Aorta (tissue), 5 donors: ENCODE measurements at regions not wholly inside any gene's neighbourhood (a gene's known extent, or its start where the extent isn't known, plus 50 kb on each side); places are given as distances from the start of the nearest gene placed in this dataset.

Source experiments
- ATAC-seq: fragments of 200-7000 bp; cut with Tn5 transposase; one replicate; pipeline ENCODE4 v1.9.1; 2022; ENCODE audit warnings: moderate library complexity; ENCODE audit not compliant: low FRiP score
- DNase-seq, 2 donors: peaks; one replicate each; pipeline ENCODE4 v3.0.0-alpha.2; 2020
- H3K27ac ChIP-seq, 2 donors: one replicate each; pipeline ENCODE4 v1.5.1; 2013; ENCODE audit warnings: low read length in 2 of 2, mild to moderate bottlenecking in 2 of 2, moderate library complexity in 2 of 2, control low read depth in 1 of 2, inconsistent platforms in 1 of 2, low read depth in 1 of 2
- H3K27me3 ChIP-seq, 2 donors: one replicate each; pipeline ENCODE4 v1.6.1; 2013; ENCODE audit warnings: control low read depth in 1 of 2, low read length in 1 of 2, mild to moderate bottlenecking in 1 of 2, moderate library complexity in 1 of 2; ENCODE audit not compliant: insufficient read depth in 2 of 2, control insufficient read depth in 1 of 2
- H3K36me3 ChIP-seq, 2 donors: one replicate each; pipeline ENCODE4 v1.6.1; 2013; ENCODE audit warnings: control low read depth in 1 of 2, low read length in 1 of 2, mild to moderate bottlenecking in 1 of 2; ENCODE audit not compliant: insufficient read depth in 2 of 2, control insufficient read depth in 1 of 2
- H3K4me1 ChIP-seq, 2 donors: one replicate each; pipeline ENCODE4 v1.6.1; 2013; ENCODE audit warnings: low read length in 2 of 2, control low read depth in 1 of 2, mild to moderate bottlenecking in 1 of 2, moderate library complexity in 1 of 2; ENCODE audit not compliant: insufficient read depth in 2 of 2, control insufficient read depth in 1 of 2
- H3K4me3 ChIP-seq, 2 donors: one replicate each; pipeline ENCODE4 v1.5.1; 2013; ENCODE audit warnings: low read length in 2 of 2, control low read depth in 1 of 2, mild to moderate bottlenecking in 1 of 2
- H3K9me3 ChIP-seq: one replicate; pipeline ENCODE4 v1.6.1; 2013; ENCODE audit warnings: mild to moderate bottlenecking, low read length; ENCODE audit not compliant: control insufficient read depth
- WGBS, 2 donors: extraction: QIAGEN DNeasy Blood & Tissue Kit; methylation state at CpG; one replicate each; pipeline ENCODE4 v1.1.7; 2013; 5-methylcytosine and 5-hydroxymethylcytosine counted together
- intact Hi-C, 2 donors: fragments of 100-400 bp; cut with DNase I; formaldehyde crosslinking; loops; one replicate each; pipeline versions ENCODE4 v1.14.2 to v1.15.0; 2022
- donor health status: healthy with polysubstance abuse.
- donor health status: Bipolar disorder and iron deficiency.
- donor health status: DM: no; HTN: no; CAD: no.
- donor health status: DM: no; HTN: no; CAD: no.
- donor health status: DM: yes; HTN: yes; CAD: no.

- ATAC-seq = no peak
- intact Hi-C loops = no loop called here
- Histone ChIP-seq H3K4me1 (no peaks in the 10 kb centered on the region), H3K27me3 (no peaks in the 10 kb centered on the region), H3K36me3 (no peaks in the 10 kb centered on the region), H3K27ac (no peak overlapping the region), H3K4me3 (no peak overlapping the region), H3K9me3 (no peaks in the 10 kb centered on the region)
- no peak for DNase-seq
- WGBS, 2 donors = 46 to 53% methylated on average over 6 of the region's 6 CpGs
These were observed 149.4 kb downstream of the SOX3 start for GRCh38 chrX:140355429-140355828.

- no peak for DNase-seq
- Histone ChIP-seq H3K9me3 (no peaks in the 10 kb centered on the region), H3K4me3 (no peak overlapping the region), H3K36me3 (no peaks in the 10 kb centered on the region), H3K4me1 (no peaks in the 10 kb centered on the region), H3K27ac (no peak overlapping the region), H3K27me3 (no peaks in the 10 kb centered on the region)
- intact Hi-C loops = no loop called here
- 35 to 76% methylated on average over 3 of the region's 3 CpGs for WGBS, 2 donors
- no peak for ATAC-seq
These were observed 150.3 kb downstream of the SOX3 start for GRCh38 chrX:140354431-140355120.

- Histone ChIP-seq H3K36me3 (no peaks in the 10 kb centered on the region), H3K27me3 (no peaks in the 10 kb centered on the region), H3K9me3 (no peaks in the 10 kb centered on the region), H3K27ac (no peak overlapping the region), H3K4me3 (no peak overlapping the region), H3K4me1 (no peaks in the 10 kb centered on the region)
- DNase-seq = no peak
- intact Hi-C loops = no loop called here
- ATAC-seq = no peak
- 8 to 14% methylated on average over 1 of the region's 1 CpG for WGBS, 2 donors
These were observed 158.1 kb downstream of the SOX3 start for GRCh38 chrX:140346729-140347128.

GRCh38 chrX:140343226-140343868, 161.5 kb downstream of the SOX3 start:
- DNase-seq (no peak), ATAC-seq (no peak)
- 41 to 46% methylated on average over 5 of the region's 5 CpGs for WGBS, 2 donors
- Histone ChIP-seq H3K4me3 (no peak overlapping the region), H3K27me3 (no peaks in the 10 kb centered on the region), H3K4me1 (no peaks in the 10 kb centered on the region), H3K27ac (no peak overlapping the region), H3K36me3 (no peaks in the 10 kb centered on the region), H3K9me3 (no peaks in the 10 kb centered on the region)
- intact Hi-C loops = no loop called here

- DNase-seq (no peak), ATAC-seq (no peak)
- Histone ChIP-seq H3K27me3 (no peaks in the 10 kb centered on the region), H3K4me3 (no peak overlapping the region), H3K9me3 (no peaks in the 10 kb centered on the region), H3K36me3 (no peaks in the 10 kb centered on the region), H3K27ac (no peak overlapping the region), H3K4me1 (no peaks in the 10 kb centered on the region)
- intact Hi-C loops = no loop called here
- 42 to 67% methylated on average over 1 of the region's 1 CpG for WGBS, 2 donors
These were observed 162.5 kb downstream of the SOX3 start for GRCh38 chrX:140342410-140342809.

- WGBS, 2 donors = 93 to 94% methylated on average over 1 of the region's 1 CpG
- H3K36me3 ChIP-seq = no peaks in the 10 kb centered on the region
- H3K9me3 ChIP-seq = no peaks in the 10 kb centered on the region
- ATAC-seq (no peak), DNase-seq (no peak)
- H3K4me3 ChIP-seq = no peak overlapping the region
- no peaks in the 10 kb centered on the region for H3K4me1 ChIP-seq
- H3K27me3 ChIP-seq = no peaks in the 10 kb centered on the region
- intact Hi-C loops = no loop called here
- H3K27ac ChIP-seq = no peak overlapping the region
These were observed 167.6 kb downstream of the SOX3 start for GRCh38 chrX:140337263-140337662.

GRCh38 chrX:140318296-140318695, 186.6 kb downstream of the SOX3 start:
- Histone ChIP-seq H3K4me3 (no peak overlapping the region), H3K9me3 (peaks cover under 1% of the 10 kb centered on the region), H3K27ac (no peak overlapping the region), H3K27me3 (no peaks in the 10 kb centered on the region), H3K4me1 (no peaks in the 10 kb centered on the region), H3K36me3 (no peaks in the 10 kb centered on the region)
- WGBS, 2 donors = 47 to 49% methylated on average over 4 of the region's 4 CpGs
- DNase-seq (no peak), ATAC-seq (no peak)
- intact Hi-C loops = no loop called here

DNA sequence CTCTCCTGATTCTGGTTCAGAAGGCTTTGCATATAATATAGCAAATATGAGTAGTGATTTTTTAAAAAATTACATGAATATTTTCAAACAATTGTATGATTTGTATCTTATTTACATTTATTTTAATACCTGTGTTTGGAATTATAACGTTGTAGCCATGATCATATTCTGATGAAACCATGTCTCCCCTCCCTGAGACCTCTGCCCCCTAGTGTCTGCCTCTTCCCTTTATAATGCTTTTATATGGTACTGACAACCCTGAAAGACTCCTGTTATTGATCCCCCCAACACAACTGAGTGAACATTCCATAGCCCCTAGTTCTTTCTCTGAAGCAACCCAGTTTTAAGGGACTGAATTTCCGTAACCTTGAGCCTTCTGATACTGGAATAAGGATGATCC, 187.4 kb downstream of the SOX3 start:
- Histone ChIP-seq H3K4me1 (no peaks in the 10 kb centered on the region), H3K36me3 (no peaks in the 10 kb centered on the region), H3K9me3 (peaks cover 2% of the 10 kb centered on the region), H3K27ac (no peak overlapping the region), H3K27me3 (no peaks in the 10 kb centered on the region), H3K4me3 (no peak overlapping the region)
- intact Hi-C loops = no loop called here
- no peak for ATAC-seq
- WGBS, 2 donors = 51 to 71% methylated on average over 2 of the region's 2 CpGs
- DNase-seq = no peak
